Anterior cingulate cortex (tissue), 58 donors: ENCODE measurements at regions not wholly inside any gene's neighbourhood (a gene's known extent, or its start where the extent isn't known, plus 50 kb on each side); places are given as distances from the start of the nearest gene placed in this dataset.

ENCODE experiments used
- DNase-seq, 58 donors: peaks; one replicate each; lab custom pipeline; 2025; lab: John Stamatoyannopoulos, UW

DNA sequence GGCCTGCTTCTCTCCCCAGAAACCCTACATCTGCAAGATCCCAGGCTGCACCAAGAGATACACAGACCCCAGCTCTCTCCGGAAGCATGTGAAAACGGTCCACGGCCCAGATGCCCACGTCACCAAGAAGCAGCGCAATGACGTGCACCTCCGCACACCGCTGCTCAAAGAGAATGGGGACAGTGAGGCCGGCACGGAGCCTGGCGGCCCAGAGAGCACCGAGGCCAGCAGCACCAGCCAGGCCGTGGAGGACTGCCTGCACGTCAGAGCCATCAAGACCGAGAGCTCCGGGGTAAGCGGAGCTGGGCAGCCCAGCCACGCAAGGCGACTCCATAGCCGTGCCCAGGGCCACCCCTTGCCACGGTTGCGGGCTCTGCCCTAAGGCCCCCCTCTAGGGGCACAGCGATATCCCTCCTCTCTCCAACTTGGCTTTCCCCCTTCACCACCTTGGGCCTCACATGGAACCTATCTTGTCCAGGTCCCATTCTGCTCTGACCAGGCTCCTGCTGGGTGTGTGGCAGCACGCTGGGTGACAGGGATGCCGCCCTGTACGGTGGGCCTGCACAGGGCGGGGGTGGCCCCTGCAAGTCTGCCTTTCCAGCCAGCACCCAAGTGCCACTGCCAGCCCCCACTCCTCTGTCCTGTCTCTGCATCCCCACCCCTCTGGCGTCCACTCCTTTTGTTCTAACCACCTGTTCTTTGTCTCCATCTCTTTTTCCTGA, 248.9 kb downstream of the GLI2 start:
- no peak for DNase-seq

- no peak for DNase-seq
These were observed 249.7 kb downstream of the GLI2 start for GRCh38 chr2:120985174-120985996.

- DNase-seq, result no peak
These were observed 250.5 kb downstream of the GLI2 start for GRCh38 chr2:120985997-120986651.

DNA sequence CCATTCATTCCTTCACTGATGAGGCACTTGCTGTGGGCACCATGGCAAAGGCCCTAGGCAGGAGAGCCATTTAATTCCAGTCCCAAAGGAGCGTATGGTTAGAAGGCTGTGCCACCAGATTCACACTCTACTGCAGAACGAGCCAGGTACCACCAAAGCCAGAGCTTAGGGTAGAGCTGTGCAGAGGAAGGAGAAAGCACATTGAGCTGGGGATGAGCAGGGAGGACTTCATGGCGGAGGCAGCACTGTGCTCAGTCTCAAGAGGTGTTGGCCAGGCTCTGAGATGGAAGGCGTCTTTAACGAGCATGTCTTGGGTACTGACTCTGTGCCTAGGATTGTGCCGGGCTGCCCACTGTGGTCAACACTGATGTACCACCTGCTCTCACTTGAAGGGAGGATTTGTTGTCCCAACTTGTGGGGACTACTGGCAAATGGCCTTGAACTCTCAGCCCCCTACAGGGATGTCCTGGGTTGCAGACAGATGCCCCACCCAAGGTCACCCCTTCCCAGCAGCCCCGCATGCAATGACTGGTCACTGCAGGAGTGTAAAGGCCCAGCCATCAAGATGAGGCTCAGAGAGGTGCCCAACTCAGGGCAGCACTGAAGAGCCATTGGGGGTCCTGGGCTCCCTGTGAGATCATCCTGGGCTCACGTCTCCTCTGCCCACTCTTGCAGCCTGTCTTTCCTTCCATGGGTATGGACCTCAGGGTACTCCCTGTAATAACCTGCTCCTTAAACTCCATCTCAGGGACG, 251.4 kb downstream of the GLI2 start:
- DNase-seq, result no peak

DNA sequence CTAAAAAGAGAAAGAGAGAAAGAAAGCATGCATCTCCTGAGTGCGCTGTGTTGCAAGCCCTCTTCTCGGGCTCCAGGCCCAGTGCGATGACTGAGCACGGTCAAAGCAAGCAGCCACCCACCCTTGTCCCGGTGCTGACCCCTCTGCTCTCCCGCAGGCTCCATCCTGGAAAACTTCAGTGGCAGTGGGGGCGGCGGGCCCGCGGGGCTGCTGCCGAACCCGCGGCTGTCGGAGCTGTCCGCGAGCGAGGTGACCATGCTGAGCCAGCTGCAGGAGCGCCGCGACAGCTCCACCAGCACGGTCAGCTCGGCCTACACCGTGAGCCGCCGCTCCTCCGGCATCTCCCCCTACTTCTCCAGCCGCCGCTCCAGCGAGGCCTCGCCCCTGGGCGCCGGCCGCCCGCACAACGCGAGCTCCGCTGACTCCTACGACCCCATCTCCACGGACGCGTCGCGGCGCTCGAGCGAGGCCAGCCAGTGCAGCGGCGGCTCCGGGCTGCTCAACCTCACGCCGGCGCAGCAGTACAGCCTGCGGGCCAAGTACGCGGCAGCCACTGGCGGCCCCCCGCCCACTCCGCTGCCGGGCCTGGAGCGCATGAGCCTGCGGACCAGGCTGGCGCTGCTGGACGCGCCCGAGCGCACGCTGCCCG, 252.5 kb downstream of the GLI2 start:
- DNase-seq, result no peak

GRCh38 chr2:120988700-120989511, 253.2 kb downstream of the GLI2 start:
- DNase-seq, result no peak

GRCh38 chr2:120989512-120990441, 254.1 kb downstream of the GLI2 start:
- no peak for DNase-seq

GRCh38 chr2:120990451-120990871, 254.8 kb downstream of the GLI2 start:
- DNase-seq, result no peak

- DNase-seq, result no peak
These were observed 255.8 kb downstream of the GLI2 start for GRCh38 chr2:120991441-120991840.

DNA sequence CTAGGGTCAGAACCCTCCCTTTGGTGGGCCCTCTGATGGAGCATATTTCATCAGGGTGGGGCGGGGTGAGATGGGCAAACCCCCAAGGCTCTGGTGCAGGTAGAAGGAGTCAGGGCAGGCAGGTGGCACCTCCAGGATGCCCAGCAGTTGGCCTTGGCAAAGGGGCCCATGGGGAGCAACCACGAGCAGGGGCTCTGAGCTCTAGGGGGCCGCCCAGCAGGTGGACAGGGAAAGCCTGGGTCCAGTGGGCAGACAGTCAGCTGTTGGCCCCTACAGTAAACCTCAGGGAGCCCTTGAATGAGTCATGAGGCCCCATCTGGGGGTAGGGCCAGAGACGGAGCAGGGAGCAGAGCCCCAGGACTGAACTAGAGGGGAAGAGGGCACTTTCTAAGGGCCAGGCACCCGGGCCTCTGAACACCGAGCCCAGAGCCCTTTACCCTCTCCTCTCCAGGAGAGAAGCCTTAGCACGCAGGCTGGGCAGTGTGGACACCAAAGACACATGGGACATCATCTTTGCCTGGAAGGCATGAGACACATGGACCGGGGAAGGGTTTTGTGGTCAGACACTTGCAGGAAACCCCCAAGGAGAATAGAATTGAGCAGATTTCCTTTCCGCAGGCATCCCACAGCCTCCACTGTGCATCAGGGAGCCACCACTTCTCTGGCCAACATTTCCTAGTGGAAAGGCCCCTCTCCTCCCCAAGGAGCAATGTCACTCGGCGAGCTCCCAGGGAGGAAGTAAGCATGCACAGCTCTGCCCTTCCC, 257.3 kb downstream of the GLI2 start:
- no peak for DNase-seq

DNA sequence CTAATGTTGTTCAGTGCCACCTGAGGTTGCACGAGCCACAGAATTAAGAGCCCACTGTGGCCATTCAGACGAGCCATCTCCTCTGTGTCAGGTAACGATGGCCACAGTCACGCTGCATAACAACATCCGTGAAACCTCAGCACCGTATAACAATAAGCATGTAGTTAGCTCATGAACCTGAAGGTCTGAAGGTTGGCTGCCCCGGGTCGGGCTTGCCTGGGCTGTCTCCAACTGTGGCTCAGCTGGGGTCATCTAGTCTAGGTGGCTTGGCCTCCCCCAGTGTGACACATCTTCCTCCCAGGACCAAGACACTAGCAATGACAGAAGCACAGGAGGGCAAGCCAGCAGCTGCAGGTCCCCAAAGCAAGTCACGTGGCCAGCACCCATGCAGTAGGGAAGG, 258.0 kb downstream of the GLI2 start:
- DNase-seq, result no peak

GRCh38 chr2:120994301-120994995, 258.8 kb downstream of the GLI2 start:
- DNase-seq, result no peak

DNA sequence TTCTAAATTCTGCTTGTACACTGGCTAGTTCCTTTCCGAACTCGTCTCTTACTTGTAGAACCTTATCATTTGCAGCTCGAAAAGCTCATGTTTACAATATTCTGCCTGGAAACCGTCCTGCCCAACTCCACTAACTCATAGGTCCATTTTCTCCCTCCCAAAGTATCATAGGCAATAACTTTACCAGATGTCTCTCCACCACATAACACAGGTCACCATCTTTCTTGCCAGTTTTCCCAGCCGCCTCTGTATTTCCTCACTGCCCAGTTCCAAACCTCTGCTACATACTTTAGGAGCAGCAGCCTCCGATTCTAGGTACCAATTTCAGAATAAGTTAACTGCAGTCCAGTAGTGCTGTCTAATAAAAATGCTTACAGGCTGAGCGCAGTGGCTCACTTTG, 259.5 kb downstream of the GLI2 start:
- DNase-seq, result no peak

DNA sequence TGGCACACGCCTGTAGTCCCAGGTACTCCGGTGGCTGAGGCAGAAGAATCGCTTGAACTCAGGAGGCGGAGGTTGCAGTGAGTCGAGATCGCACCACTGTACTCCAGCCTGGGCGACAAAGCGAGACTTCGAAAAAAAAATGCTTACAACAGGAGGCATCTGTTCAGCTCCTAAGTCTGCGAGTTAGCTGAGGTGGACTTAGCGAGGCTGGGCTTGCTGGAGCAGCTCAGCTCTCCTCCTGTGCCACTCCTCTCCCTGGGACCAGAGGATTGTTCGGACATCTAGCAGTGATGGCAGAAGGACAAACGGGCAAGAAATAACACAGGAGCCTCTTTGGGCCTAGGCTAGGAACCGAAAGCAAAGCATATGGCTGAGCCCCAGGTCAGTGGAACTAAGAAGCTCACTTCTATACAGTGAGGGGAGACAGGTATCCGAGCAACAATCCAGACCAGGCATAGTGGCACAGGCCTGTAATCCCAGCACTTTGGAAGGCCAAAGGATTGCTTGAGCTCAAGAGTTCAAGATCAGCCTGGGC, 260.1 kb downstream of the GLI2 start:
- no peak for DNase-seq

GRCh38 chr2:120999377-121000097, 263.9 kb downstream of the GLI2 start:
- no peak for DNase-seq

DNA sequence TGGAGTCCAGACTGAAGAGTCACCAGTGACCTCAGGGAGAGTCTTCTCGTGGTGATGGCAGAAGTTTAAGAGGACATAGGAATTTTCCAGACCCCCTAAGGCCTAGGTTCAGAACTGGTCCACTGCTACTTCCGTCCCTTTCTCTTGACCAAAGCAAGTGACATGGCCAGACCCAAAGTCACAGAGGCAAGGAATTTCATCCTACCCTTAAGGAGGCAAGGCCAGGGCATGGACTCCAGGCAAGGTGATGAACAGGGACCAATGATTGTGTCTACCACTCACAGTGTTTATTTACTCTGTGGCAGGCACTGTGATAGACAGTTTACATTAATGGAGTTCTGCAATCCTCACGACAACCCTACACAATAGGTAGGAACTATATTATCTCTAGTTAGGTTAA, 265.1 kb downstream of the GLI2 start:
- no peak for DNase-seq
